ENCODE measurements at regions not wholly inside any gene's neighbourhood (a gene's known extent, or its start where the extent isn't known, plus 50 kb on each side); places are given as distances from the start of the nearest gene placed in this dataset.

GRCh38 chr10:90658791-90659190 is 199.0 kb downstream of the HTR7 start:
- TF ChIP-seq CTCF (IDR thresholded peaks at IDR 0.05) (no peak), POLR2A (IDR thresholded peaks at IDR 0.05) (no peak)

Measured in body of pancreas (tissue), 4 donors.